MCF 10A (cell line): ENCODE measurements at regions not wholly inside any gene's neighbourhood (a gene's known extent, or its start where the extent isn't known, plus 50 kb on each side); places are given as distances from the start of the nearest gene placed in this dataset.

Experiments used
- BruUV-seq: library from RNA; stranded (reverse); fragments of 400-500 nt; replicated peaks from 2 replicates; lab custom pipeline; 2021; lab: Mats Ljungman, UMichigan
- CTCF ChIA-PET: fragments of 300-600 bp; sonication (Branson Sonifier 250); formaldehyde crosslinking; extraction: SDS; loops from one replicate; lab custom pipeline; 2021; ENCODE audit warnings: antibody characterized with exemption, inconsistent platforms; lab: Yijun Ruan, JAX
- POLR2A ChIA-PET: fragments of 300-600, 350-650 bp; sonication (Branson Sonifier 250); formaldehyde crosslinking; extraction: SDS; loops from one replicate; lab custom pipeline; 2020; ENCODE audit warnings: antibody characterized with exemption, inconsistent platforms; lab: Yijun Ruan, JAX
- DNase-seq: peaks from one replicate; pipeline ENCODE4 v3.0.0-alpha.2; 2018; ENCODE audit not compliant: unreplicated experiment
- H3K27ac Mint-ChIP-seq: one replicate; pipeline ENCODE4 v1.8.0; 2022; ENCODE audit warnings: mild to moderate bottlenecking, low read depth, mixed read lengths; ENCODE audit not compliant: unreplicated experiment
- H3K27me3 Mint-ChIP-seq: one replicate; pipeline ENCODE4 v1.8.0; 2022; ENCODE audit warnings: mixed read lengths; ENCODE audit not compliant: insufficient read depth, unreplicated experiment
- H3K36me3 Mint-ChIP-seq: one replicate; pipeline ENCODE4 v1.8.0; 2022; ENCODE audit warnings: mild to moderate bottlenecking, moderate library complexity, mixed read lengths; ENCODE audit not compliant: insufficient read depth, unreplicated experiment
- H3K4me1 Mint-ChIP-seq: one replicate; pipeline ENCODE4 v1.8.0; 2022; ENCODE audit warnings: mixed read lengths; ENCODE audit not compliant: insufficient read depth, unreplicated experiment
- H3K4me3 Mint-ChIP-seq: one replicate; pipeline ENCODE4 v1.8.0; 2022; ENCODE audit warnings: mild to moderate bottlenecking, moderate library complexity, mixed read lengths; ENCODE audit not compliant: unreplicated experiment
- H3K9me3 Mint-ChIP-seq: one replicate; pipeline ENCODE4 v1.8.0; 2022; ENCODE audit warnings: mixed read lengths; ENCODE audit not compliant: unreplicated experiment
- intact Hi-C: fragments of 100-400 bp; cut with micrococcal nuclease; formaldehyde crosslinking; loops from 2 replicates; pipeline ENCODE4 v1.14.1; 2022
- TF ChIP-seq, protein P1 (sequence below): fragments of 200-600 bp; IDR thresholded peaks from one replicate; pipeline ENCODE4 v1.8.0; 2022; ENCODE audit warnings: antibody characterized with exemption, mild to moderate bottlenecking; ENCODE audit not compliant: unreplicated experiment

DNA sequence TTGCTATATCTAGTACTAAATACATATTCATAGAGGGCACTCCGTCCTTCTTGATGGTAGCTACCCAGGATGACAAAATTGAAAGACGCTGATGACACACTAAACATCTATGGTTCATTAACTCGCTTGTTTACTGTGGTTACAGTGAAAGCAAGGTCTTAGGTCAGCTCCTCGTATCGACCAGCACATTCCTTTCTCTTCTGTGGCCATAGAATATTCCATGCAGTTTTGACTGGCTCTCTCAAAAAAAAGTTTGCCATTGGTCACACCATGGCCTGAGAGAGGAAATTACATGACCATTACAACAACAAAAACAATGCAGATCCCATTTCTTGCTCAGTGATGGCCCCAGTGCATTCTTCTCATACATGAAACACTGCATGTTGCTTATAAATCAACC lies 411.4 kb upstream of the SOX5 start:
- H3K4me1 Mint-ChIP-seq, result peaks cover 15% of the 10 kb centered on the region
- no peaks in the 10 kb centered on the region for H3K9me3 Mint-ChIP-seq
- CTCF ChIA-PET, result interaction anchor here (0.6 to 1.8 kb wide), 10 partner anchors 11 to 1485 kb away, joined by 3 to 8 read pairs (median 3); no protein-coding TSS in a partner anchor
- intact Hi-C loops, result loop anchor here (1.0 to 10.0 kb wide), 3 partner anchors 366 to 474 kb away; no protein-coding TSS in a partner anchor
- POLR2A ChIA-PET, result no interaction called here
- H3K4me3 Mint-ChIP-seq, result no peak overlapping the region
- TF ChIP-seq, protein P1, sequence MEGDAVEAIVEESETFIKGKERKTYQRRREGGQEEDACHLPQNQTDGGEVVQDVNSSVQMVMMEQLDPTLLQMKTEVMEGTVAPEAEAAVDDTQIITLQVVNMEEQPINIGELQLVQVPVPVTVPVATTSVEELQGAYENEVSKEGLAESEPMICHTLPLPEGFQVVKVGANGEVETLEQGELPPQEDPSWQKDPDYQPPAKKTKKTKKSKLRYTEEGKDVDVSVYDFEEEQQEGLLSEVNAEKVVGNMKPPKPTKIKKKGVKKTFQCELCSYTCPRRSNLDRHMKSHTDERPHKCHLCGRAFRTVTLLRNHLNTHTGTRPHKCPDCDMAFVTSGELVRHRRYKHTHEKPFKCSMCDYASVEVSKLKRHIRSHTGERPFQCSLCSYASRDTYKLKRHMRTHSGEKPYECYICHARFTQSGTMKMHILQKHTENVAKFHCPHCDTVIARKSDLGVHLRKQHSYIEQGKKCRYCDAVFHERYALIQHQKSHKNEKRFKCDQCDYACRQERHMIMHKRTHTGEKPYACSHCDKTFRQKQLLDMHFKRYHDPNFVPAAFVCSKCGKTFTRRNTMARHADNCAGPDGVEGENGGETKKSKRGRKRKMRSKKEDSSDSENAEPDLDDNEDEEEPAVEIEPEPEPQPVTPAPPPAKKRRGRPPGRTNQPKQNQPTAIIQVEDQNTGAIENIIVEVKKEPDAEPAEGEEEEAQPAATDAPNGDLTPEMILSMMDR, result no peak
- no peak overlapping the region for H3K27ac Mint-ChIP-seq
- H3K36me3 Mint-ChIP-seq, result no peaks in the 10 kb centered on the region
- no TSS peak for BruUV-seq
- H3K27me3 Mint-ChIP-seq, result no peaks in the 10 kb centered on the region
- no peak for DNase-seq

DNA sequence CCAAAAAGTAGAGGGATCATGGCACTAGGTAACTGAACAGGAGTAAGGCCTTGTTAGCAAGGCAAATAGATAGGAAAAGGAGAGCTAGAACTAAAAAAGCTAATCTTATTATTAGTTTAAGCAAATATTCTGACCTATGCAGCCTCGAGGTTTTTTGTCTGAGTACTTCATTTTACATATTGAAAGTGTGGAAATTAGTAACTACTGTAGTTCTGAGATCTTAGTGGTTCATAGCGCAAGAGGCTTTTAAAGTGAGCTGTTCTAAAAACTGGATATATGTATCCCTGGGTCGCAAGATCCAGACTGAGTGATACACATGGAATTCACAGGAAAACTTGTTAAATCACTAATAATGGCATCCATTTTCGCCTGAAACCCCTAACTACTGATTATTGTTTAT lies 411.0 kb upstream of the SOX5 start:
- no peak for DNase-seq
- no peaks in the 10 kb centered on the region for H3K27me3 Mint-ChIP-seq
- no peaks in the 10 kb centered on the region for H3K9me3 Mint-ChIP-seq
- CTCF ChIA-PET, result interaction anchor here (0.6 to 1.8 kb wide), 11 partner anchors 10 to 1485 kb away, joined by 3 to 8 read pairs (median 3); no protein-coding TSS in a partner anchor
- BruUV-seq, result no TSS peak
- no peak overlapping the region for H3K4me3 Mint-ChIP-seq
- no peak overlapping the region for H3K27ac Mint-ChIP-seq
- peaks cover 15% of the 10 kb centered on the region for H3K4me1 Mint-ChIP-seq
- TF ChIP-seq, protein P1, result no peak
- H3K36me3 Mint-ChIP-seq, result no peaks in the 10 kb centered on the region
- intact Hi-C loops, result loop anchor here (1.0 to 10.0 kb wide), 3 partner anchors 367 to 474 kb away; no protein-coding TSS in a partner anchor
- POLR2A ChIA-PET, result no interaction called here

DNA sequence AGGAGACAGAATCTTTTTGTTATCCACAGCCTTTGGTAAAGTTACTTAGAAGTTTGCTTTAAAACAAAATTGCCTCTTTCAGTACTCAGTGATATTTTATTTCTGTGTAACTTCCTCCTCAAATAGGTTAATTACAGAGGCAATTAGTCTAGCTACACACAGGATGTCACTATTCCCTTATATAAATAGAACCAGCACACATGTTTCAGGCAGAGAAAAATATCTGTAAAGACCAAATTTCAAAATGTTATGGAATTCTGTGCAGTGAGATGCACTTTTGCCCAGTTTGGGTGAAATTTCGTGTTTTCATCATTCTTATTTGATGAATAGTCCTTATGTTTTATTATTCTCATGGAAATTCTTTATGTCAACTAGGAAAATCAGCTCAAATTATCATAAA lies 410.6 kb upstream of the SOX5 start:
- no peak for DNase-seq
- ChIA-PET CTCF (interaction anchor here (0.6 to 1.8 kb wide), 10 partner anchors 10 to 860 kb away, joined by 3 to 8 read pairs (median 3); no protein-coding TSS in a partner anchor), POLR2A (interaction anchor here (0.6 kb wide), 1 partner anchor 84 kb away, joined by 3 read pairs; no protein-coding TSS in a partner anchor)
- Mint-ChIP-seq H3K4me1 (peaks cover 15% of the 10 kb centered on the region), H3K27me3 (no peaks in the 10 kb centered on the region), H3K36me3 (no peaks in the 10 kb centered on the region), H3K4me3 (no peak overlapping the region), H3K27ac (no peak overlapping the region), H3K9me3 (no peaks in the 10 kb centered on the region)
- intact Hi-C loops, result loop anchor here (1.0 to 10.0 kb wide), 3 partner anchors 367 to 475 kb away; no protein-coding TSS in a partner anchor
- TF ChIP-seq, protein P1, result no peak
- no TSS peak for BruUV-seq

DNA sequence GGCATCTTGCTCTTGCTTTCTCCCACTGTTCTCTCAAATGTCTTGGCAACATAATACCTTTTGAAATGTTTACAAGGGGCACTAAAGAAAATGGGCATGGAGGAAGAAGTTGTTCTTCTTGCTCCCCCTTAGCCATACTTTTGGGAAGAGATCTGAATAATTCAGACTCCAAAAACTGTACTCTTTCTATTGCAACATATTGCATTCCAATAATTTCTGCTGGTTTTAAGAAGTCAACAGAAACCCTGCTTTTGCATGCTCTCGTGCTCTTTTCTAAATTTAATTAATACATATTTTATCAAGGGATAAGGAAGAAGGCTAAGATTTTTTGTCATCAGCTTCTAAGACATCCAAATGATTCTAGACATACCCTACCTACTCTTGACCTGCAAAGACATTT lies 409.9 kb upstream of the SOX5 start:
- TF ChIP-seq, protein P1, result no peak
- intact Hi-C loops, result no loop called here
- Mint-ChIP-seq H3K36me3 (no peaks in the 10 kb centered on the region), H3K27me3 (no peaks in the 10 kb centered on the region), H3K4me1 (peaks cover 15% of the 10 kb centered on the region), H3K4me3 (no peak overlapping the region), H3K27ac (no peak overlapping the region), H3K9me3 (no peaks in the 10 kb centered on the region)
- no TSS peak for BruUV-seq
- CTCF ChIA-PET, result interaction anchor here (0.7 to 1.8 kb wide), 4 partner anchors 9 to 475 kb away, joined by 3 to 8 read pairs (median 4); no protein-coding TSS in a partner anchor
- no peak for DNase-seq
- POLR2A ChIA-PET, result no interaction called here
